Upper lobe of right lung (tissue), 1 donor: ENCODE measurements at regions not wholly inside any gene's neighbourhood (a gene's known extent, or its start where the extent isn't known, plus 50 kb on each side); places are given as distances from the start of the nearest gene placed in this dataset.

ENCODE experiments used
- ATAC-seq: fragments of 200-7000 bp; cut with Tn5 transposase; one replicate; pipeline ENCODE4 v1.9.1; 2020; ENCODE audit warnings: mild to moderate bottlenecking, moderate library complexity
- DNase-seq: peaks from one replicate; pipeline ENCODE4 v3.0.0-alpha.2; 2020
- H3K27ac ChIP-seq: fragments of 200-600 bp; one replicate; pipeline ENCODE4 v1.8.0; 2022
- H3K27me3 ChIP-seq: fragments of 200-600 bp; one replicate; pipeline ENCODE4 v1.8.0; 2022; ENCODE audit warnings: mild to moderate bottlenecking
- H3K36me3 ChIP-seq: fragments of 200-600 bp; one replicate; pipeline ENCODE4 v1.8.0; 2022
- H3K4me1 ChIP-seq: fragments of 200-600 bp; one replicate; pipeline ENCODE4 v1.8.0; 2022
- H3K4me3 ChIP-seq: fragments of 200-600 bp; one replicate; pipeline ENCODE4 v1.8.0; 2022; ENCODE audit warnings: mild to moderate bottlenecking
- H3K9me3 ChIP-seq: fragments of 200-600 bp; one replicate; pipeline ENCODE4 v1.8.0; 2022
- intact Hi-C: fragments of 100-400 bp; cut with DNase I; formaldehyde crosslinking; loops from one replicate; pipeline ENCODE4 v1.11.0; 2022
- TF ChIP-seq, protein P1 (sequence below): fragments of 200-600 bp; IDR thresholded peaks from one replicate; pipeline ENCODE4 v1.8.0; 2022; ENCODE audit warnings: antibody characterized with exemption
- donor health status: DM: no; HTN: yes; CAD: no; lungs with severe emphysema.

DNA sequence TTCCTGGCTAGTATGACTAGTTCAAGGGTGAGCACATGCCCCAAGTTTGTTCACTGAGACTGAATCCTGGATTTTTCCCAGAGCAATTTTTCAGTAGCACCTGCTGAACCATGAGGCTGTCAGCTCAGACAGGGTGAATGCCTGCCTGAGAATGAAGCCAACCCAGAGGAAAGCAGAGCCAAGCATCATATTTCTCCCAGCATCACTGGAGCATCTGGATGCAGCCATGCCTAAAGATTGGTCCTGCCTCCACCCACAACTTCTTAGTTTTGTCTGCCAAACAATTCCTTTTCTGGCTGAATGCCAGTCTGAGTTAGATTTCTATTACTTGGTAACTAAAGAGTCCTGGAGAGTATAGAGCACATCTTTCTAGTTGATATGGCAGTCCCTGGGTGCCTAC lies 343.6 kb downstream of the CSNK1G3 start:
- TF ChIP-seq, protein P1, sequence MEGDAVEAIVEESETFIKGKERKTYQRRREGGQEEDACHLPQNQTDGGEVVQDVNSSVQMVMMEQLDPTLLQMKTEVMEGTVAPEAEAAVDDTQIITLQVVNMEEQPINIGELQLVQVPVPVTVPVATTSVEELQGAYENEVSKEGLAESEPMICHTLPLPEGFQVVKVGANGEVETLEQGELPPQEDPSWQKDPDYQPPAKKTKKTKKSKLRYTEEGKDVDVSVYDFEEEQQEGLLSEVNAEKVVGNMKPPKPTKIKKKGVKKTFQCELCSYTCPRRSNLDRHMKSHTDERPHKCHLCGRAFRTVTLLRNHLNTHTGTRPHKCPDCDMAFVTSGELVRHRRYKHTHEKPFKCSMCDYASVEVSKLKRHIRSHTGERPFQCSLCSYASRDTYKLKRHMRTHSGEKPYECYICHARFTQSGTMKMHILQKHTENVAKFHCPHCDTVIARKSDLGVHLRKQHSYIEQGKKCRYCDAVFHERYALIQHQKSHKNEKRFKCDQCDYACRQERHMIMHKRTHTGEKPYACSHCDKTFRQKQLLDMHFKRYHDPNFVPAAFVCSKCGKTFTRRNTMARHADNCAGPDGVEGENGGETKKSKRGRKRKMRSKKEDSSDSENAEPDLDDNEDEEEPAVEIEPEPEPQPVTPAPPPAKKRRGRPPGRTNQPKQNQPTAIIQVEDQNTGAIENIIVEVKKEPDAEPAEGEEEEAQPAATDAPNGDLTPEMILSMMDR: no peak
- intact Hi-C loops: no loop called here
- H3K4me1 ChIP-seq: no peaks in the 10 kb centered on the region
- H3K9me3 ChIP-seq: no peaks in the 10 kb centered on the region
- no peak for ATAC-seq
- no peak overlapping the region for H3K27ac ChIP-seq
- H3K36me3 ChIP-seq: no peaks in the 10 kb centered on the region
- no peaks in the 10 kb centered on the region for H3K27me3 ChIP-seq
- no peak for DNase-seq
- no peak overlapping the region for H3K4me3 ChIP-seq

DNA sequence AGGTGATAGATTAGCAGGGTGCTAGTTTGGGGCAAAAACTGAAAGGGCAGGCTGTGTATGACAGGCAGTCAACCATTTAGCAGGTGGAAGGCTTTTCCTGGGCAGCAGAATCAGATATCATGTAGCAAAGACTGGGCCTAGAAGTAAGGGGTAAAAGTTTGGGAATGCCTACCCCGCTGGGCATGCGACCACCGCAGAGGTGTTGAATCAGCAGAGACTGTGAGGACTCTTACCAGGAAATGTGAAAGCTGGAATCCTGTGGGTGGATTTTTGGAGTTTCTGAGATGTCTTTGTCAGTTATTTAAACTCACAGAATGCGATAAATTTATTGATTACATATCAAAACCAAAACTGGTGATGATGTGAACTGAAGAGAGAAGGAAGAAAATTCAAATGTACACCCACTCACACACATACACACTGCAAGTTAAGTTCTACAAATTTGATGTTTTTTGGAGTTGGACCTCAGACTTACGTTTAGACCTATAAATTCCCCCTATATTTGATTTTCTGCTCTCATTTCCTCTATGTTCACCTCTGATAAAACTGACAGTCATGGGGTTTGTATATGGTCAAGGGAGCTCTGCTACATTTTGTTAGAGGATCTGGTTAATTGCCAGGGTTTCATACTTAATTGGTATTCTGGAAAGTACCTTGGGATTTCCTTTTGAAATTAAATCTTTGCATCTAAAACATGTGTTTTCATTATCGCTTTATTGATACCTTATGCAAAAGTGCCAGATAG lies 333.6 kb downstream of the CSNK1G3 start:
- Histone ChIP-seq H3K36me3 (no peaks in the 10 kb centered on the region), H3K4me1 (no peaks in the 10 kb centered on the region), H3K9me3 (no peaks in the 10 kb centered on the region), H3K27ac (no peak overlapping the region), H3K27me3 (no peaks in the 10 kb centered on the region), H3K4me3 (no peak overlapping the region)
- intact Hi-C loops: no loop called here
- ATAC-seq (no peak), DNase-seq (no peak)
- TF ChIP-seq, protein P1: no peak

DNA sequence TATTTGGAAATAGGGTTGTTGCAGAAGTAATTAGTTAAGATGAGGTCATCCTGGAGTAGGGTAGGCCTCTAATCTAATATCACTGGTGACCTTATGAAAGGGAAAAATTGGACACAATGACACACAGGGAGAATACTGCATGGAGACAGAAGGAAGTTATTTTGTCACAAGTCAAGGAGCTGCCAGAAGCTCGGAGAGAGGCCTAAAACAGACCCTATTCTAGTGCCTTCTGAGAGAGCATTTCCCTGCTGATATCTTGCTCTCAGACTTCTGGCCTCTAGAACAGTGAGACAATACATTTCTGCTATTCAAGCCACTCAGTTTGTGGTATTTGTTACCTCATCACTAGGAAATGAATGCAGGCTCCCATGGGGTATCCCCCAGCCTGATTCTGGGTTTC lies 332.9 kb downstream of the CSNK1G3 start:
- DNase-seq: no peak
- H3K27ac ChIP-seq: no peak overlapping the region
- no peak for ATAC-seq

DNA sequence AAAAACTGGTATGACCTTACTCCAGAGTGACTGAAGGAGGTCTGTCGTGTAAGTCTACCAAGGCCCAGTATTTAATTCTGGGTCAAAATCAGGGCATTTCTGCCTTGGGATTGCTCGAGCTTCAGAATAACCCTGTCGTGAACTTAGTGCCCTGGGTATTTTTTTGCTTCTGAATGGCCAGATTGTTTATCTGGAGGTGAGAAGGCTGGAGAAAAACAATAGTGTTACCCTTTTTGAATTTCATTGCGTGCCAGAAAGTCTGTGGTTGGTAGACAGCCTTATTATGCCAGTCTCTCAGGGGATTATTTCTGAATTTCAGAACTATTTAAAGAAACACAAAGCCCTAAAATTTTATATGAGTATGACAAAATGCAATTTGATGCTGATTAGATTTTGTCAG lies 323.4 kb downstream of the CSNK1G3 start:
- H3K4me3 ChIP-seq: no peak overlapping the region
- H3K9me3 ChIP-seq: no peaks in the 10 kb centered on the region
- intact Hi-C loops: no loop called here
- TF ChIP-seq, protein P1: no peak
- no peak overlapping the region for H3K27ac ChIP-seq
- ATAC-seq (no peak), DNase-seq (no peak)
- H3K4me1 ChIP-seq: no peaks in the 10 kb centered on the region
- no peaks in the 10 kb centered on the region for H3K27me3 ChIP-seq
- H3K36me3 ChIP-seq: no peaks in the 10 kb centered on the region

More for the DNA sequence above, 332.9 kb downstream of the CSNK1G3 start:
- Histone ChIP-seq H3K9me3 (no peaks in the 10 kb centered on the region), H3K36me3 (no peaks in the 10 kb centered on the region), H3K4me1 (no peaks in the 10 kb centered on the region), H3K27me3 (no peaks in the 10 kb centered on the region), H3K4me3 (no peak overlapping the region)
- intact Hi-C loops: no loop called here
- TF ChIP-seq, protein P1: no peak

DNA sequence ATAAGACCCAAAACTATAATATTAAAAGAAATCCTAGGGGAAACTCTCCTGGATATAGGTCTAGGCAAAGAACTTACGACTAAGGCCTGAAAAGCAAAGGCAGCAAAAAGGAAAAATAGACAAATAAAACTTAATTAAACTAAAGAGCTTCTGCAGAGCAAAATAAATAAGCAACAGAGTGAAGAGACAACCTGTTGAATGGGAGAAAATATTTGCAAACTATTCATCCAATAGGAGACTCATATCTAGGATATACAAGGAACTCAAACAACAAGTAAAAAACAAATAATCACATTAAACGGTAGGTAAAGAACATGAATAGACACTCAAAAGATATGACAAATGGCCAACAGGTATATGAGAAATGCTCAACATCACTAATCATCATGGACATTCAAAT lies 318.6 kb downstream of the CSNK1G3 start:
- H3K27ac ChIP-seq: no peak overlapping the region
- no peaks in the 10 kb centered on the region for H3K4me1 ChIP-seq
- H3K9me3 ChIP-seq: no peaks in the 10 kb centered on the region
- intact Hi-C loops: no loop called here
- ATAC-seq (no peak), DNase-seq (no peak)
- no peak overlapping the region for H3K4me3 ChIP-seq
- TF ChIP-seq, protein P1: no peak
- no peaks in the 10 kb centered on the region for H3K36me3 ChIP-seq
- no peaks in the 10 kb centered on the region for H3K27me3 ChIP-seq

DNA sequence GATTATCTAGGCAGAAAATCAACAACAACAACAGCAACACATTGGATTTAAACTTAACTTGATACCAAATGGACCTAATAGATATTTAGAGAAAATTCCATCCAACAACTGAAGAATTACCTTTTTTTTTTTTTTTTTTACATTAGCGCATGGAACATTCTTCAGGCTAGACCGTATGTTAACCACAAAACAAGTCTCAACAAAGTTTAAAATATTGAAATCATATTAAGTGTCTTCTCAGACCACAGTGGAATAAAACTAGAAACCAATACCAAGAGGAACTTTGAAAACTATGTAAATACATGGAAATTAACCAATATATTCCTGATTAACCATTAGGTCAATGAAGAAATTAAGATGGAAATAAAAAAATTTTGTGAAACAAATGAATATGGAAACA lies 315.8 kb downstream of the CSNK1G3 start:
- Histone ChIP-seq H3K36me3 (no peaks in the 10 kb centered on the region), H3K4me3 (no peak overlapping the region), H3K27ac (no peak overlapping the region), H3K4me1 (no peaks in the 10 kb centered on the region), H3K27me3 (no peaks in the 10 kb centered on the region), H3K9me3 (no peaks in the 10 kb centered on the region)
- ATAC-seq (no peak), DNase-seq (no peak)
- intact Hi-C loops: no loop called here
- TF ChIP-seq, protein P1: no peak
